IPS-NIHi7 (cell line): ENCODE measurements at regions not wholly inside any gene's neighbourhood (a gene's known extent, or its start where the extent isn't known, plus 50 kb on each side); places are given as distances from the start of the nearest gene placed in this dataset.

ENCODE experiments used
- DNase-seq: peaks from one replicate; pipeline ENCODE4 v3.0.0; 2012; ENCODE audit warnings: mixed read lengths; ENCODE audit errors: extremely low spot score

- no peak for DNase-seq
These were observed 97.8 kb downstream of the SNX18 start for GRCh38 chr5:54615381-54615780.

- DNase-seq: no peak
These were observed 95.2 kb downstream of the SNX18 start for GRCh38 chr5:54612711-54613110.

DNA sequence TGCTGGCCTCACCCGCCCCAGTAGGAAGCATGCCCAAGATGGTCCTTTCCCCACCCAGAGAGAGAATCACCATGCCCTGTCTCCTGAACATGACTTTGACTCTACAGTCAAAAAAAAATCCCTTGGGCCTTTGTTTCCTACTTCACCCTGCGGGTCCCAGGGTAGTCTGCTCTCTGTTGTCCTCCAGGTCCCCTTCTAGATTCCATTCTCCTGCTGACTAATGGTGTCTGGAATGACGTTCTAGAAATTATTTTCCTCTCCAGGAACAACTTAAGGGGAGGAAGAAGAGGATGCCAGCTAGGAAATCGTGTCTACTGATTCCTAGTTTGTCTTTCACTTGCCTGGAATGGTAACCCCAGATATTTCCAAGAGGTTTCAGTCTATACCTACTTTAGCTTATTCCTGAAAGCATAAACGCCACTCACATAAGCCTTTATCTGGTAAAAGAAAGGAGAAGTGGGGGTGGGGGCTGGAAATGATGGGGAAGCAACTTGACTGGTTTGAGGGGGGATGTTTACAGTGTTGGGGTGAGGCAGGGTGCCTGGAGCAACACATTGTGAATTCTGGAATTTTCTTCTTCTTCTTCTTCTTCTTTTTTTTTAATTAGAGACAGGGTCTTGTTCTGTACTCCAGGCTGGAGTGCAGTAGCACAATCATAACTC lies 93.9 kb downstream of the SNX18 start:
- DNase-seq: no peak

DNA sequence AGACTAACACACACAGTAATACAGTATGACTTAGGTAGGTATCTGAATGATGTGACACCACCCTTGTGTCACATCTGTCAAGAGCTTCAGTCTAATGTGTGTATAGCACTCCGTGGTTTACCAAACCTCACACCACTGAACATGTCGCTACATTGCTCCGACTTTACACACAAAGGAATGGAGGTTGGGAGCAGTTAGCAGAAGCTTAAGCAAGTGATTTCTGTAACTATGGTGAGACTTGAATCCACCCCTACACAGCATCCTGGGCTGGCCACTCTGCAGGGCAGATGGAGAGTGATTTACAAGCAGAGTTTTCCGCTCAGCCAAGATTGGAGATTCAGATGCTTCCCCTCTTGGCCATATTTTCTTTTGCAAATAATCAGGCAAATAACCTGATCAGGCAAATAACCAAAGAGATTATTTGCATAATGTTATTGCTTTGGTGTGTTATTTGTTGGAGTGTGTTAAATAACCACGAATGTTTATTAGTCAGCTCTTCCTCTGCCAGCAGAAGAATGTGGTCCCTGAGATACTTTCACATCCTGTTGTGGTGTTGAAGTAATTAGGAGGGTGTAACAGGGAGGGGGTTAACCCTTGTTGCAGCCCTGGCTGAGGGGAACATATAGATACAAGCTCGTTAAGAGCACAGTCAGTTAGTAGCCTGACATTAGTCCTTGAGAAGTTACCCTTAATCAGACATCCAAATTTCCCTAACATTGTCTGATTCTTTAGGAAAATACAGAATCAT lies 92.8 kb downstream of the SNX18 start:
- no peak for DNase-seq

GRCh38 chr5:54608423-54609085 lies 91.0 kb downstream of the SNX18 start:
- no peak for DNase-seq

DNA sequence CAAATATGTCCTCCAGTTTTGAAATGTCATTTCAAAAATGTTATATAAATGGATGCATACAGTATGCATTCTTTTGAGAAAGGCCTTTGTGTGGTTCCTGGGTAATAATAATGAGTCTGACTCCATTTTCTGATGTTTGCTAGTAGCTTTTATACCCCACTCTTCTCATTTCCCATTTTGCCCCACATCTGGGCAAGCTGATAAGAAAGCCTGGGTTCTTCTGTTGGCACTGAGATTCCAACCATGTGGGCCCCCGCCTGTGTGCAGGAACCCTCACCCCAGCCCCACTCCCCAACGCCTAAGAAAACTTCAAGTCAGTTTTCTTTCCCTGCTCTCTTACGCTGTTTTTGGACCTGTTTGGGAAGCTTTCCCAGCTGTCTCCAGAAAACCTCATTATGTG lies 89.4 kb downstream of the SNX18 start:
- no peak for DNase-seq

- DNase-seq: no peak
These were observed 85.8 kb downstream of the SNX18 start for GRCh38 chr5:54603372-54603771.

DNA sequence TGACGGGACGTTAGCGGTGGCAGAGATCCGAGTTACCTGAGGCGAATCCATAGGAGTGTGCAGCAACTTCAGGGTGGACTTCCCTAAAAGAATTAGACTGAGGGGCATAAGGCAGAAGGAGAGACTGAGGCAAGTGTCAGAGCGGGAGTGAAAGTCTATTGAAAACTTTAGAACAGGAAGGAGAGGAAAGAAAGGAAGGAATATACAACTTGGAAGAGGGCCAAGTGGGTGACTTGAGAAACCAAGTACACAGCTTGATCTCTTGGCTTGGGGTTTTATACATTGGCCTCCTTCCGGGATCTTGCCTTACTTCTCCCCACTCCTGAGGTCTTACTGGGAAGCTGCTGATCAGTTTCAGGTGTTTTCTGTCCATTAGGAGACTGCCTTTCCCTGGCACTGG lies 84.9 kb downstream of the SNX18 start:
- DNase-seq: no peak

DNA sequence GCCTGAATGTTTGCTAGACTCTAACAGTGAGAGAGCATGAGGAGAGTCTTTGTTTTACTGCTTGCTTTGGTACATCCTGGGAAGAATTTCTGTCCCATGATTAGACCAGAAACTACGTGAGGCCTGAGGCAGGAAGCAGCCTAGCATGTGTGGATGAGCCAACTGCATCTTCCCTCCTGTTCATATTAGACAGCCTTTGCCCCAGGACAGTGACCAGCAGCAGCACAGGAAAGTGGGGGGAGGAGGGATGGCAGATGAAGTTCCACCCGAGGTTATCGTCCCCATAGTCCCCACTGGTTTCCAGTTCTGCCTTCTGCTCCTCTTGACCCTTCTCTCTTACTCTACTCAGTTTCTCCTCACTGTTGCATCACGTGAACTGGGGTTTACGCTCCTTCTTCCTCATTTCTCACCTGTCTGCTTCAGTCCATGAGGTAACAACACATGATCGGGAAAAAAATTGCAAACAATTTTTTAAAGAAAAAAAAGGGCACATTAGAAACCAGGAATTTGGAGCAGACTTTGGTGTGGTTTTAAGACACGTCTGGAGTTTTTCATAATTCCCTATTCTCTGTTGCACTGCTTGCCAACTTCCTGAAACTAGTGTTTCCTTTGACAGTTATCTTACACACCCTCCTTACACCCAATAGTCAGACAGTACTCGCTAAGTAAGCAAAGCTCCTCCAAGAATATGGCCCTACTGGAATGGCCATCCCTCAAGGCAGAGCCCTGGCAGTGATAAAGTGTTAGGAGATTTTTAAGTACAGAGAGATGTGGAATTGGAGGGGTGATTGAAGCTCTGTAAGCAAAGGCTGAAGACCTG lies 84.1 kb downstream of the SNX18 start:
- DNase-seq: no peak
